HepG2 (cell line): ENCODE measurements at regions not wholly inside any gene's neighbourhood (a gene's known extent, or its start where the extent isn't known, plus 50 kb on each side); places are given as distances from the start of the nearest gene placed in this dataset.

Experiments
- ADNP ChIP-seq: sonication (generic); formaldehyde crosslinking; IDR thresholded peaks from 2 replicates; pipeline ENCODE4 v1.4.0; 2020; ENCODE audit warnings: missing genetic modification reagents
- CBFB ChIP-seq: sonication (generic); formaldehyde crosslinking; IDR thresholded peaks from 2 replicates; pipeline ENCODE4 v1.4.0; 2020; ENCODE audit warnings: missing genetic modification reagents
- CTCF ChIP-seq: sonication (generic); formaldehyde crosslinking; IDR thresholded peaks from 2 replicates; pipeline ENCODE4 v1.5.0; 2020; ENCODE audit warnings: mild to moderate bottlenecking, missing genetic modification reagents, moderate library complexity
- FOXJ3 ChIP-seq: sonication (generic); formaldehyde crosslinking; IDR thresholded peaks from 2 replicates; pipeline ENCODE4 v1.4.0; 2020; ENCODE audit warnings: missing genetic modification reagents, mild to moderate bottlenecking, borderline replicate concordance
- JUN ChIP-seq: sonication (generic); formaldehyde crosslinking; IDR thresholded peaks from 2 replicates; pipeline ENCODE4 v1.4.0; 2020; ENCODE audit warnings: mild to moderate bottlenecking, missing genetic modification reagents
- PTBP1 ChIP-seq: fragments of 200-400 bp; formaldehyde crosslinking; IDR thresholded peaks from 2 replicates; pipeline ENCODE4 v1.6.1; 2018; ENCODE audit warnings: low read length, low read depth; ENCODE audit not compliant: poor library complexity, severe bottlenecking
- RELA ChIP-seq: sonication (generic); formaldehyde crosslinking; IDR thresholded peaks from 2 replicates; pipeline ENCODE4 v1.4.0; 2020; ENCODE audit warnings: missing genetic modification reagents
- SP2 ChIP-seq: sonication (generic); formaldehyde crosslinking; IDR thresholded peaks from 2 replicates; pipeline ENCODE4 v1.5.1; 2020; ENCODE audit warnings: mild to moderate bottlenecking, missing genetic modification reagents
- ZNF335 ChIP-seq: sonication (generic); formaldehyde crosslinking; IDR thresholded peaks from 2 replicates; pipeline ENCODE4 v1.4.0; 2020; ENCODE audit warnings: missing genetic modification reagents
- TF ChIP-seq, protein P1 (sequence below): sonication (generic); formaldehyde crosslinking; IDR thresholded peaks from 2 replicates; pipeline ENCODE4 v1.8.1; 2023; ENCODE audit warnings: mild to moderate bottlenecking, missing genetic modification reagents
- TF ChIP-seq, protein P2 (sequence below): sonication (generic); formaldehyde crosslinking; IDR thresholded peaks from 2 replicates; pipeline ENCODE4 v1.4.0; 2020; ENCODE audit warnings: missing genetic modification reagents

GRCh38 chr10:130512936-130513335, 376.7 kb downstream of the GLRX3 start:
- TF ChIP-seq, protein P1, sequence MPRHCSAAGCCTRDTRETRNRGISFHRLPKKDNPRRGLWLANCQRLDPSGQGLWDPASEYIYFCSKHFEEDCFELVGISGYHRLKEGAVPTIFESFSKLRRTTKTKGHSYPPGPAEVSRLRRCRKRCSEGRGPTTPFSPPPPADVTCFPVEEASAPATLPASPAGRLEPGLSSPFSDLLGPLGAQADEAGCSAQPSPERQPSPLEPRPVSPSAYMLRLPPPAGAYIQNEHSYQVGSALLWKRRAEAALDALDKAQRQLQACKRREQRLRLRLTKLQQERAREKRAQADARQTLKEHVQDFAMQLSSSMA (CRISPR knock-in tag): no peak
- no peak for TF ChIP-seq CTCF (CRISPR knock-in tag)
- TF ChIP-seq PTBP1: no peak
- no peak for TF ChIP-seq FOXJ3 (CRISPR knock-in tag)
- TF ChIP-seq RELA: no peak
- TF ChIP-seq, protein P2, sequence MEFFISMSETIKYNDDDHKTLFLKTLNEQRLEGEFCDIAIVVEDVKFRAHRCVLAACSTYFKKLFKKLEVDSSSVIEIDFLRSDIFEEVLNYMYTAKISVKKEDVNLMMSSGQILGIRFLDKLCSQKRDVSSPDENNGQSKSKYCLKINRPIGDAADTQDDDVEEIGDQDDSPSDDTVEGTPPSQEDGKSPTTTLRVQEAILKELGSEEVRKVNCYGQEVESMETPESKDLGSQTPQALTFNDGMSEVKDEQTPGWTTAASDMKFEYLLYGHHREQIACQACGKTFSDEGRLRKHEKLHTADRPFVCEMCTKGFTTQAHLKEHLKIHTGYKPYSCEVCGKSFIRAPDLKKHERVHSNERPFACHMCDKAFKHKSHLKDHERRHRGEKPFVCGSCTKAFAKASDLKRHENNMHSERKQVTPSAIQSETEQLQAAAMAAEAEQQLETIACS (CRISPR knock-in tag): no peak
- TF ChIP-seq JUN (CRISPR knock-in tag): no peak
- TF ChIP-seq SP2: no peak
- no peak for TF ChIP-seq CBFB (CRISPR knock-in tag)
- TF ChIP-seq ADNP: no peak
- TF ChIP-seq ZNF335 (CRISPR knock-in tag): no peak
